Panc1 (cell line): ENCODE measurements at regions not wholly inside any gene's neighbourhood (a gene's known extent, or its start where the extent isn't known, plus 50 kb on each side); places are given as distances from the start of the nearest gene placed in this dataset.
"Not testable (repeated sequence)": the region's sequence is repeated elsewhere in the genome, so short reads cannot be mapped to it uniquely, and the experiment has no call there.

Experiments
- CTCF ChIP-seq: fragments of 450-650 bp; IDR thresholded peaks from 2 replicates; pipeline ENCODE4 v1.5.1; 2017; ENCODE audit warnings: mild to moderate bottlenecking
- REST ChIP-seq, 2 experiments: IDR thresholded peaks; 2 replicates each; pipeline ENCODE4 v1.6.1; 2011 to 2012; ENCODE audit warnings: low read depth in 2 of 2, control low read depth in 1 of 2, low read length in 1 of 2, mild to moderate bottlenecking in 1 of 2, moderate library complexity in 1 of 2; ENCODE audit not compliant: insufficient read depth in 1 of 2

- not testable (repeated sequence) for TF ChIP-seq CTCF; REST (IDR thresholded peaks at IDR 0.05; ENCODE audit: insufficient read depth in 1 of 2, low read depth in 2 of 2, low read length in 1 of 2)
Observed at GRCh38 chr2:242079792-242080191, 210.3 kb downstream of the RTP5 start.
